ENCODE measurements at regions not wholly inside any gene's neighbourhood (a gene's known extent, or its start where the extent isn't known, plus 50 kb on each side); places are given as distances from the start of the nearest gene placed in this dataset.

- Histone ChIP-seq H3K27me3 (ENCODE audit: low read depth) (no peaks in the 10 kb centered on the region), H3K27ac (replicated peaks) (no peak overlapping the region), H3K4me1 (no peaks in the 10 kb centered on the region), H3K4me3 (no peak overlapping the region), H3K9me3 (replicated peaks) (no peaks in the 10 kb centered on the region), H3K36me3 (no peaks in the 10 kb centered on the region)
- no peak for TF ChIP-seq CTCF (IDR thresholded peaks at IDR 0.05; ENCODE audit: borderline replicate concordance)
- DNase-seq = no peak
- intact Hi-C loops (cut with micrococcal nuclease) = no loop called here
Observed at GRCh38 chr2:220174826-220175225, 547.4 kb downstream of the SLC4A3 start.

GRCh38 chr2:220175967-220176366 is 548.5 kb downstream of the SLC4A3 start:
- Histone ChIP-seq H3K4me3 (no peak overlapping the region), H3K9me3 (replicated peaks) (no peaks in the 10 kb centered on the region), H3K27me3 (ENCODE audit: low read depth) (no peaks in the 10 kb centered on the region), H3K27ac (replicated peaks) (no peak overlapping the region), H3K36me3 (no peaks in the 10 kb centered on the region), H3K4me1 (no peaks in the 10 kb centered on the region)
- intact Hi-C loops (cut with micrococcal nuclease) = no loop called here
- no peak for DNase-seq
- no peak for TF ChIP-seq CTCF (IDR thresholded peaks at IDR 0.05; ENCODE audit: borderline replicate concordance)

GRCh38 chr2:220178991-220179695 is 551.7 kb downstream of the SLC4A3 start:
- TF ChIP-seq CTCF (IDR thresholded peaks at IDR 0.05; ENCODE audit: borderline replicate concordance) = no peak
- no peaks in the 10 kb centered on the region for H3K4me1 ChIP-seq

DNA sequence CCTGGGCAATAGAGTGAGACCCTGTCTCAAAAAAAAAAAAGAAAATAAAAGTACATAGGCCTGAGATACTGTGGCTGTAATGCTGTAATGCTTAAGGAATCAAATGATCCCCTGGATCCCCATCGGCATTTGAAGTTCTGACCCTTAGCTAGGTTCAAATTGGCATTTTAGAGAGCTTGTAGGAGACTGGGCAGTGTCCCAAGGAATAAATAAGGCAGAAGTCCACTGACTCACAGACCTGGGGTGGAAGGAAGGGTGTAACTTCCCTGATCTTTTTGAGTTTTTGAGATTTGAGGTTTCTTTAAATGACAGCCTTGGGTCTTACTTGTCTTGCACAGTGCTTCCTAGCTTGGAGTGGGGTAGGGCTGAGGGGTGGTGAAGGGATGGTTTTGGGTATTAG is 553.7 kb downstream of the SLC4A3 start:
- intact Hi-C loops (cut with micrococcal nuclease) = no loop called here
- no peak for TF ChIP-seq CTCF (IDR thresholded peaks at IDR 0.05; ENCODE audit: borderline replicate concordance)
- Histone ChIP-seq H3K27ac (replicated peaks) (no peak overlapping the region), H3K36me3 (no peaks in the 10 kb centered on the region), H3K27me3 (ENCODE audit: low read depth) (no peaks in the 10 kb centered on the region), H3K9me3 (replicated peaks) (no peaks in the 10 kb centered on the region), H3K4me3 (no peak overlapping the region), H3K4me1 (no peaks in the 10 kb centered on the region)
- no peak for DNase-seq

More at GRCh38 chr2:220178991-220179695, 551.7 kb downstream of the SLC4A3 start:
- Histone ChIP-seq H3K36me3 (no peaks in the 10 kb centered on the region), H3K9me3 (replicated peaks) (no peaks in the 10 kb centered on the region), H3K27ac (replicated peaks) (no peak overlapping the region), H3K4me3 (no peak overlapping the region), H3K27me3 (ENCODE audit: low read depth) (no peaks in the 10 kb centered on the region)
- intact Hi-C loops (cut with micrococcal nuclease) = no loop called here
- no peak for DNase-seq

DNA sequence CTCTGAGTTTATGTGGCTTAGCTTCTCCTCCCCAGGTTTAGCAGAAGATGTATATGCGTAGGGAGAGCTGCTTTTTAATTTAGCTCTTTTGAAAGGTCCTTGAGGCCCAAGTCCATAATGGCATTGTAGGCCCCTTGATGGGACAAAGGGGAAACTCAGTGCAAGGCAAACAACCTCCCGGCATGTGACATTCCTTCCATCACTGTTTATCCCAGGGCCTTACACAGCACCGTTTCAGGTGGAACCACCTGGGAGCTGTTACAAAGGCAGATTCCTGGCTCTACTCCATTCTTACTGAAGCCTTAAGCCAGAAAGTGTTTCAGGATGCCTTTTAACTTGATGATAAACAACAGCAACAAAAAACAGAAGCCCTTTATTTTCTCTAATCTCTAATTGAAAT is 555.4 kb downstream of the SLC4A3 start:
- H3K4me1 ChIP-seq = no peaks in the 10 kb centered on the region
- no peak overlapping the region for H3K4me3 ChIP-seq
- no peaks in the 10 kb centered on the region for H3K9me3 ChIP-seq (replicated peaks)
- H3K27ac ChIP-seq (replicated peaks) = no peak overlapping the region
- TF ChIP-seq CTCF (IDR thresholded peaks at IDR 0.05; ENCODE audit: borderline replicate concordance) = no peak
- H3K27me3 ChIP-seq (ENCODE audit: low read depth) = no peaks in the 10 kb centered on the region
- intact Hi-C loops (cut with micrococcal nuclease) = no loop called here
- DNase-seq = no peak
- no peaks in the 10 kb centered on the region for H3K36me3 ChIP-seq
